Mucosa of descending colon (tissue), 3 donors: ENCODE measurements at regions not wholly inside any gene's neighbourhood (a gene's known extent, or its start where the extent isn't known, plus 50 kb on each side); places are given as distances from the start of the nearest gene placed in this dataset.

Experiments used
- ATAC-seq: fragments of 200-7000 bp; cut with Tn5 transposase; one replicate; pipeline ENCODE4 v1.9.1; 2020; ENCODE audit warnings: mild to moderate bottlenecking, moderate library complexity
- DNase-seq, 3 donors: peaks; one replicate each; pipeline ENCODE4 v3.0.0-alpha.2; 2020
- H3K36me3 ChIP-seq: fragments of 200-600 bp; one replicate; pipeline ENCODE4 v1.8.0; 2021; ENCODE audit warnings: low read depth, mild to moderate bottlenecking
- H3K4me1 ChIP-seq: fragments of 200-600 bp; one replicate; pipeline ENCODE4 v1.8.0; 2021; ENCODE audit warnings: low read depth, mild to moderate bottlenecking
- H3K4me3 ChIP-seq: fragments of 200-600 bp; one replicate; pipeline ENCODE4 v1.8.0; 2021; ENCODE audit warnings: mild to moderate bottlenecking
- H3K9me3 ChIP-seq: fragments of 200-600 bp; one replicate; pipeline ENCODE4 v1.8.0; 2021; ENCODE audit warnings: mild to moderate bottlenecking
- intact Hi-C, 2 donors: fragments of 100-400 bp; cut with DNase I in 1 of 2; cut with micrococcal nuclease in 1 of 2; formaldehyde crosslinking; loops; one replicate each; pipeline versions ENCODE4 v1.11.0 to v1.11.1; 2022; cut with DNase I, micrococcal nuclease
- TF ChIP-seq, protein P1 (sequence below): fragments of 200-600 bp; IDR thresholded peaks from one replicate; pipeline ENCODE4 v1.8.0; 2022; ENCODE audit warnings: antibody characterized with exemption, mild to moderate bottlenecking
- donor health status: DM: no; HTN: no; CAD: no; lungs with moderate emphysema.
- donor health status: DM: no; HTN: no; CAD: no.
- donor health status: DM: no; HTN: yes; CAD: no.

DNA sequence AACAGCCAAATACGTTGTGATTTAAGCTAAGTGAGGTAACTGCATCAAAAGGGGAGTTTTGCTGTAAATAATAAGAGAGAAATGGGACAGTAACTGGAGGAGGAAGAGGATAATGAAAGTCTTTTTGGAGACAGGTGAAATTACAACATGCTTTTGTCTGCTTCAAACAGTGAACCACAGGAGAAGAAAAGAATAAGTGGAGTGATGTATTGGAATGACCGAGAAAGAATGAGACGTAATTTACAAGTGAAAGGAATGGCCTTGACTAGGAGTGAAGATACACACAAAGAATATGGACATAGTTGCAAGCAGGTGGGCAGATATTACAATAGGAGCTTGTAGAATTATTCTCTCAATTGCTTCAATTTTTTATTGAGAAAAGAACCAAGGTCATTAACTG lies 550.8 kb downstream of the DIPK2A start:
- DNase-seq (no peak), ATAC-seq (no peak)
- Histone ChIP-seq H3K4me1 (no peaks in the 10 kb centered on the region), H3K36me3 (no peaks in the 10 kb centered on the region), H3K9me3 (no peaks in the 10 kb centered on the region), H3K4me3 (no peak overlapping the region)
- intact Hi-C loops: no loop called here
- TF ChIP-seq, protein P1, sequence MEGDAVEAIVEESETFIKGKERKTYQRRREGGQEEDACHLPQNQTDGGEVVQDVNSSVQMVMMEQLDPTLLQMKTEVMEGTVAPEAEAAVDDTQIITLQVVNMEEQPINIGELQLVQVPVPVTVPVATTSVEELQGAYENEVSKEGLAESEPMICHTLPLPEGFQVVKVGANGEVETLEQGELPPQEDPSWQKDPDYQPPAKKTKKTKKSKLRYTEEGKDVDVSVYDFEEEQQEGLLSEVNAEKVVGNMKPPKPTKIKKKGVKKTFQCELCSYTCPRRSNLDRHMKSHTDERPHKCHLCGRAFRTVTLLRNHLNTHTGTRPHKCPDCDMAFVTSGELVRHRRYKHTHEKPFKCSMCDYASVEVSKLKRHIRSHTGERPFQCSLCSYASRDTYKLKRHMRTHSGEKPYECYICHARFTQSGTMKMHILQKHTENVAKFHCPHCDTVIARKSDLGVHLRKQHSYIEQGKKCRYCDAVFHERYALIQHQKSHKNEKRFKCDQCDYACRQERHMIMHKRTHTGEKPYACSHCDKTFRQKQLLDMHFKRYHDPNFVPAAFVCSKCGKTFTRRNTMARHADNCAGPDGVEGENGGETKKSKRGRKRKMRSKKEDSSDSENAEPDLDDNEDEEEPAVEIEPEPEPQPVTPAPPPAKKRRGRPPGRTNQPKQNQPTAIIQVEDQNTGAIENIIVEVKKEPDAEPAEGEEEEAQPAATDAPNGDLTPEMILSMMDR: no peak

DNA sequence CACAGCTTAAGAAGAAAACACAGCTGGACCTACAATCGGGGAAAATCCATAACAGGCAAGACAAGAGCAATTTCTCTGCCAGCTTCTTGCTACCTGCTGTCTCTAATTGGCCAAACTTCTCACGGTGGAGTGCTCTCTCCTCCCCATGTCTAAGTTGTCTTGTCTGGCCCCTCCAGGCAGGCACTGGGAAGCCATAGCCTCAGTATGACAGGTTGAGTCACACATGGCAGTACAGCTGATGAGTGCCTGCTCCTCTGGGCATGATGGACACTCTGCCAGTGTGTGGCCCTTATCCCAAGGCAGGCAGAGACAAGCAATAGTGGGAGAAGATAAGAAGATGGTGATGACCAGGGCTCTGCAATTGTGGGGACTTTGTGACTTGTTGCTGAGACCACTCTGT lies 551.8 kb downstream of the DIPK2A start:
- TF ChIP-seq, protein P1: no peak
- Histone ChIP-seq H3K9me3 (no peaks in the 10 kb centered on the region), H3K4me3 (no peak overlapping the region), H3K36me3 (no peaks in the 10 kb centered on the region), H3K4me1 (no peaks in the 10 kb centered on the region)
- intact Hi-C loops: no loop called here
- ATAC-seq: no peak
- DNase-seq: no peak

DNA sequence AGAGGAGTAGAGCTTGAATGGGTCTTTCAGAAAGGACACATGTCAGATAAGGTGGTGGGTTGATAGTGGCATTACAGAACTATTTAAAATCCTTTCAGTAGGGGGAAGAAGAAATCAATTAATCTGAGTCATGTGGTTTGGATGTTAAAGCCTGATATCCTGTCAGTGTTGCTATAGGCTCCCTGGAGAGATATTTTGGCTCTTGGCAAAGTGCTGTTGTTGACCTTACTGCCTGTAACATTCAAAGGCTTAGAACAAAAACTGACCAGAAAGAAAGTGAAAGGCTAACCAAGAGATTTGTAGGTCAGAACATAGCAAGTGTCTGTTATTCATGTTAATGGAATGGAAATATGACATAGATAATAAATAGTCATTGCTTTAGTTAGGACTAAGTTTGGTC lies 552.9 kb downstream of the DIPK2A start:
- H3K4me1 ChIP-seq: no peaks in the 10 kb centered on the region
- intact Hi-C loops: no loop called here

DNA sequence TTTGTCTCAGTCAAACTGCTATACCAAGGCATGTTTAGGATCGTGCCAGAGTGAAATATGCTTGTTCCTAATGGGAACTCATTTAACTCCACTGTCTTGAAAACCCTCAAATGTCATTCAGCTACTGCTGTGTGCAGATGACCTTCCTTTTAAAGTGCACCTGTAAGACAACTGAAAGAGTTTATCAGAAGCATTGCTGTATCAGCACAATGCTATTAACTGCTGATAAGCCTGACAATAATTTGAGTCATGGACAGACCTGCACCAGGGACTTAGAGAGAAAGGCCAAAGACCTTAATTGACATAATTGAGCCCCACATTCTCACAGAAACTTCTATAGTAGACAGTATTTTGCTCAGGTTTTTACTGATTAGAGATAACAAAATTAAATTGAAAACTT lies 557.9 kb downstream of the DIPK2A start:
- intact Hi-C loops: no loop called here
- DNase-seq (no peak), ATAC-seq (no peak)
- no peaks in the 10 kb centered on the region for H3K36me3 ChIP-seq
- no peaks in the 10 kb centered on the region for H3K4me1 ChIP-seq
- no peak overlapping the region for H3K4me3 ChIP-seq
- TF ChIP-seq, protein P1: no peak
- H3K9me3 ChIP-seq: no peaks in the 10 kb centered on the region

More for the DNA sequence above, 552.9 kb downstream of the DIPK2A start:
- DNase-seq (no peak), ATAC-seq (no peak)
- Histone ChIP-seq H3K4me3 (no peak overlapping the region), H3K9me3 (no peaks in the 10 kb centered on the region), H3K36me3 (no peaks in the 10 kb centered on the region)
- TF ChIP-seq, protein P1: no peak

DNA sequence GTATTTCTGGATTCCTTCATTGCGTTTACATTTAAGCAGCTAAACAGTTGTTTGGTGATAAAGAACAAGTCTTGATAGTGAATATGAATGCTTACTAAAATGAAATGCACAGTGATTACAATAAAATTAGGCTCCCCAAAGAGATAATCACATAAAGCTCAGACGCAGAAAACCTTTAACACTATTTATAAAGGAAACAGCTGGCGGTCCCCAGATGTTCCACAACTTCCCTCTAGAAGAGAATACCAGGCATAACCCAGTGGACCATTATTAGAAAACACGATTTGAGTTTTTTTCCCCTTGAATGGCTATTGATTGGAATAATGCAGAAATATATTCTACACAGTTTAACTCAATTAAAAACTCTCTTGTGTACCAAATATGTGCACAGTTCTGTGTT lies 573.2 kb downstream of the DIPK2A start:
- ATAC-seq (no peak), DNase-seq (no peak)
- Histone ChIP-seq H3K36me3 (no peaks in the 10 kb centered on the region), H3K4me1 (no peaks in the 10 kb centered on the region), H3K9me3 (no peaks in the 10 kb centered on the region), H3K4me3 (no peak overlapping the region)
- TF ChIP-seq, protein P1: no peak
- intact Hi-C loops: no loop called here

DNA sequence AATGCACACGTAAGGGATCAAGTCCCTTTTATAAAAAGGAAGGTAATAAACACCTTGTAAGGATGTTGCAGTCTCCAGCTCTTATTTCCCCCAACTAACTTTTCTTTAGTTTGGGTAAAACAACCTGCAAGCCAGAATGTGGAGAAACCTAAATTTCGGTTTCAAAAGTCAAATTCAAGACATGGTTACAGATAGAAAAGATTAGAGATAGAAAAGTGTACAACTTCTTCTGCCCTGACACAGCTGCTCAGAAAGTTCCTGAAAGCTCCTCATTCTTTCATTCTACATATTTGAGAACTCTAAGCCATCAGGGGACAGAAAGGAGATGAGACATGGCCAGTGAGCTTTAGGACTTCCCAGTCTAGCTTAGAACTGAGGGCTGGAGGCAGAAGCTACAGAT lies 574.9 kb downstream of the DIPK2A start:
- H3K4me3 ChIP-seq: no peak overlapping the region

More for the DNA sequence above, 574.9 kb downstream of the DIPK2A start:
- no peak for DNase-seq
- Histone ChIP-seq H3K9me3 (no peaks in the 10 kb centered on the region), H3K36me3 (no peaks in the 10 kb centered on the region), H3K4me1 (no peaks in the 10 kb centered on the region)
- intact Hi-C loops: no loop called here
- ATAC-seq: no peak
- TF ChIP-seq, protein P1: no peak
